ENCODE measurements at regions not wholly inside any gene's neighbourhood (a gene's known extent, or its start where the extent isn't known, plus 50 kb on each side); places are given as distances from the start of the nearest gene placed in this dataset.

- TF ChIP-seq CHD7 (IDR thresholded peaks at IDR 0.05; ENCODE audit: insufficient replicate concordance, low read length) = no peak
- no peak for TF ChIP-seq JUN (IDR thresholded peaks at IDR 0.05; ENCODE audit: low read depth, low read length)
- no peak for TF ChIP-seq HDAC2 (IDR thresholded peaks at IDR 0.05; ENCODE audit: borderline replicate concordance in 1 of 2, low read depth in 2 of 2, low read length in 2 of 2)
- TF ChIP-seq CBX5 (IDR thresholded peaks at IDR 0.05; ENCODE audit: low read depth, low read length) = no peak
- TF ChIP-seq KDM4A (IDR thresholded peaks at IDR 0.05; ENCODE audit: low read depth, low read length, severe bottlenecking) = no peak
- no peak for TF ChIP-seq CEBPB (IDR thresholded peaks at IDR 0.05; ENCODE audit: low read depth, low read length)
- TF ChIP-seq TCF12 (IDR thresholded peaks at IDR 0.05; ENCODE audit: low read depth, low read length) = no peak
- TF ChIP-seq USF2 (IDR thresholded peaks at IDR 0.05; ENCODE audit: low read length) = no peak
Observed at GRCh38 chr9:700365-701282, 140.9 kb upstream of the DMRT1 start (continued).

Measured in H1 (cell line).